GM23248 (cell line): ENCODE measurements at regions not wholly inside any gene's neighbourhood (a gene's known extent, or its start where the extent isn't known, plus 50 kb on each side); places are given as distances from the start of the nearest gene placed in this dataset.
"Not testable (repeated sequence)": the region's sequence is repeated elsewhere in the genome, so short reads cannot be mapped to it uniquely, and the experiment has no call there.

Source experiments
- DNase-seq: peaks from one replicate; pipeline ENCODE4 v3.0.0-alpha.2; 2015
- H2AFZ ChIP-seq: fragments of 200-600 bp; sonication (generic); 2 replicates; pipeline ENCODE4 v1.6.1; 2016; ENCODE audit warnings: antibody characterized with exemption
- H3F3A ChIP-seq: fragments of 200-600 bp; sonication (generic); 2 replicates; pipeline ENCODE4 v1.6.1; 2016; ENCODE audit warnings: mild to moderate bottlenecking, antibody characterized with exemption, mixed run types; ENCODE audit not compliant: insufficient read depth
- H3K27ac ChIP-seq: fragments of 200-600 bp; sonication (generic); 2 replicates; pipeline ENCODE4 v1.5.1; 2016; ENCODE audit warnings: mild to moderate bottlenecking
- H3K27me3 ChIP-seq: fragments of 200-600 bp; sonication (generic); replicated peaks from 2 replicates; pipeline ENCODE4 v1.6.1; 2016; ENCODE audit warnings: mild to moderate bottlenecking; ENCODE audit not compliant: insufficient read depth
- H3K36me3 ChIP-seq: fragments of 200-600 bp; sonication (generic); 2 replicates; pipeline ENCODE4 v1.6.1; 2016; ENCODE audit warnings: low read depth, mild to moderate bottlenecking
- H3K4me1 ChIP-seq: fragments of 200-600 bp; sonication (generic); 2 replicates; pipeline ENCODE4 v1.6.1; 2016; ENCODE audit warnings: mild to moderate bottlenecking; ENCODE audit not compliant: insufficient read depth
- H3K4me2 ChIP-seq: fragments of 200-600 bp; sonication (generic); one replicate; pipeline ENCODE4 v1.6.1; 2016; ENCODE audit warnings: mild to moderate bottlenecking; ENCODE audit not compliant: unreplicated experiment
- H3K4me3 ChIP-seq: fragments of 200-600 bp; sonication (generic); 2 replicates; pipeline ENCODE4 v1.5.1; 2016; ENCODE audit warnings: mild to moderate bottlenecking
- H3K79me2 ChIP-seq: fragments of 200-600 bp; sonication (generic); 2 replicates; pipeline ENCODE4 v1.6.1; 2016; ENCODE audit warnings: mild to moderate bottlenecking; ENCODE audit not compliant: insufficient read depth
- H3K9ac ChIP-seq: fragments of 200-600 bp; sonication (generic); 2 replicates; pipeline ENCODE4 v1.6.1; 2016; ENCODE audit warnings: mild to moderate bottlenecking
- H3K9me2 ChIP-seq: fragments of 200-600 bp; sonication (generic); 2 replicates; pipeline ENCODE4 v1.6.1; 2016; ENCODE audit warnings: mixed run types, mild to moderate bottlenecking, moderate library complexity; ENCODE audit not compliant: insufficient read depth
- H3K9me3 ChIP-seq: fragments of 200-600 bp; sonication (generic); one replicate; pipeline ENCODE4 v1.6.1; 2017; ENCODE audit warnings: low read depth
- H4K20me1 ChIP-seq: fragments of 200-600 bp; sonication (generic); 2 replicates; pipeline ENCODE4 v1.6.0; 2016; ENCODE audit not compliant: insufficient read depth
- EZH2 ChIP-seq: fragments of 200-600 bp; sonication (generic); IDR thresholded peaks from 2 replicates; pipeline ENCODE4 v1.6.1; 2018; ENCODE audit warnings: antibody characterized with exemption, mild to moderate bottlenecking; ENCODE audit not compliant: insufficient read depth, poor library complexity, severe bottlenecking
- EZH2phosphoT487 ChIP-seq: fragments of 200-600 bp; sonication (generic); IDR thresholded peaks from 2 replicates; pipeline ENCODE4 v1.6.1; 2018; ENCODE audit warnings: antibody characterized with exemption, moderate library complexity, mild to moderate bottlenecking, low read depth; ENCODE audit not compliant: insufficient read depth
- WGBS, 2 experiments: methylation state at CpG; one replicate each; pipeline ENCODE4 v1.1.6; 2015 to 2017; ENCODE audit warnings: low lambda C conversion rate in 2 of 2, low coverage in 1 of 2; ENCODE audit errors: missing lambda C conversion rate in 2 of 2; 5-methylcytosine and 5-hydroxymethylcytosine counted together
- in situ Hi-C: fragments of 300-500 bp; cut with MboI; formaldehyde crosslinking; loops from 2 replicates; pipeline ENCODE4 v1.15.0; 2020

DNA sequence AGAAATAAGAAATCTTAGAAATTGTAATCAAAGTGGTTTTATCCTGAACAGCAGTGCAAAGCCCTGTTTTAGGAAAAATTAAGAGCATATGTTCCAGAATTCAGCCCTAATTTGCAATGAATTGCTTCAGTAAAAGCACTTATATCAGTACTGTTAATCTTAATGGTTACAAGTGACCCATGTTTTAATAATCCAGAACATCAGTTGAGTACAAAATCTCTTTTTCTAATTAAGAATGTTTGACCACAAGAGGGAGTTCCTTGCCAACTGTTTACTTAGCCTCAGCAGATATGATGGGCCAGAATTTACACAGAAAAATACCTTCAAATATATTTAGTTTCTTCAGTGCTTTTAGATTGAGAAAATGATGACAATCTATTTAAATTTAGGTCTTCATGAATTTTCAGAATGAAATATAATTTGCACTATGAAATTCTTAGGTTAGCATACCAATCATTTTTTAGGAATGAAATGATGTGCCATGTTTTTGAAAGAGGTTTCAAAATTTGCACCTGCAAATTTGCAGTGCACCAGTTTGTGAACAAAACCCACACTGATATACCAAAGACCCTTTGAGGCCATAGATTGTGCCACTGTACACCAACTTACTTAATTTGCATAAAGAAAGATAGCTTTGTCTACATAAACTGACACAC is 926.3 kb upstream of the ARRDC3 start:
- H3K9ac ChIP-seq, result no peak overlapping the region
- peaks cover 18% of the 10 kb centered on the region for H3K4me1 ChIP-seq
- TF ChIP-seq EZH2 (no peak), EZH2phosphoT487 (no peak)
- peak; percentile 70 for DNase-seq
- no peaks in the 10 kb centered on the region for H3K27me3 ChIP-seq
- no peak overlapping the region for H3K27ac ChIP-seq
- no peaks in the 10 kb centered on the region for H3F3A ChIP-seq
- no peaks in the 10 kb centered on the region for H3K36me3 ChIP-seq
- H3K4me3 ChIP-seq, result no peak overlapping the region
- no peaks in the 10 kb centered on the region for H3K79me2 ChIP-seq
- H3K4me2 ChIP-seq, result no peak overlapping the region
- no peaks in the 10 kb centered on the region for H3K9me3 ChIP-seq
- H4K20me1 ChIP-seq, result no peaks in the 10 kb centered on the region
- H3K9me2 ChIP-seq, result no peaks in the 10 kb centered on the region
- H2AFZ ChIP-seq, result peak overlapping the region; percentile 5; the same call in 1 of the 2 replicates
- in situ Hi-C loops, result loop anchor here (25.0 kb wide), 1 partner anchor 1278 kb away; the partner anchor contains the start of genes NR2F1 and NR2F1-AS1

GRCh38 chr5:92308679-92309078 is 925.6 kb upstream of the ARRDC3 start:
- H3K4me3 ChIP-seq, result no peak overlapping the region
- no peaks in the 10 kb centered on the region for H3K9me3 ChIP-seq
- H3K79me2 ChIP-seq, result no peaks in the 10 kb centered on the region
- peaks cover 18% of the 10 kb centered on the region for H3K4me1 ChIP-seq
- H3K27ac ChIP-seq, result no peak overlapping the region
- H3K9ac ChIP-seq, result no peak overlapping the region
- H3K4me2 ChIP-seq, result no peak overlapping the region
- H3K27me3 ChIP-seq, result no peaks in the 10 kb centered on the region
- no peaks in the 10 kb centered on the region for H4K20me1 ChIP-seq
- in situ Hi-C loops, result loop anchor here (25.0 kb wide), 1 partner anchor 1279 kb away; the partner anchor contains the start of genes NR2F1 and NR2F1-AS1
- no peaks in the 10 kb centered on the region for H3K9me2 ChIP-seq
- H3K36me3 ChIP-seq, result no peaks in the 10 kb centered on the region
- no peak for DNase-seq
- H2AFZ ChIP-seq, result peak overlapping the region; percentile 5; the same call in 1 of the 2 replicates
- TF ChIP-seq EZH2 (no peak), EZH2phosphoT487 (no peak)
- H3F3A ChIP-seq, result no peaks in the 10 kb centered on the region

GRCh38 chr5:92302356-92302755 is 919.2 kb upstream of the ARRDC3 start:
- not testable (repeated sequence) for H3K27me3 ChIP-seq, H3K27ac ChIP-seq, H3K9me3 ChIP-seq, H3K9me2 ChIP-seq, H3K9ac ChIP-seq, H3K4me1 ChIP-seq, H3K4me3 ChIP-seq, H2AFZ ChIP-seq, H3K79me2 ChIP-seq, H4K20me1 ChIP-seq, H3K4me2 ChIP-seq, H3F3A ChIP-seq, H3K36me3 ChIP-seq, DNase-seq
- 81% methylated on average over 14 to 15 of the region's 15 CpGs for WGBS, 2 experiments
- in situ Hi-C loops, result loop anchor here (25.0 kb wide), 1 partner anchor 1285 kb away; the partner anchor contains the start of genes NR2F1 and NR2F1-AS1

- in situ Hi-C loops, result no loop called here
- Histone ChIP-seq H3F3A (no peaks in the 10 kb centered on the region), H3K4me3 (no peak overlapping the region), H3K4me2 (no peak overlapping the region), H3K27ac (no peak overlapping the region), H2AFZ (no peak overlapping the region), H3K9me3 (no peaks in the 10 kb centered on the region), H3K27me3 (no peaks in the 10 kb centered on the region), H4K20me1 (no peaks in the 10 kb centered on the region), H3K9me2 (no peaks in the 10 kb centered on the region), H3K36me3 (no peaks in the 10 kb centered on the region), H3K4me1 (no peaks in the 10 kb centered on the region), H3K79me2 (no peaks in the 10 kb centered on the region), H3K9ac (no peak overlapping the region)
- 45 to 50% methylated on average over 2 of the region's 2 CpGs for WGBS, 2 experiments
- DNase-seq, result no peak
- TF ChIP-seq EZH2, result no peak
These were observed 900.4 kb upstream of the ARRDC3 start for GRCh38 chr5:92283521-92283920.

DNA sequence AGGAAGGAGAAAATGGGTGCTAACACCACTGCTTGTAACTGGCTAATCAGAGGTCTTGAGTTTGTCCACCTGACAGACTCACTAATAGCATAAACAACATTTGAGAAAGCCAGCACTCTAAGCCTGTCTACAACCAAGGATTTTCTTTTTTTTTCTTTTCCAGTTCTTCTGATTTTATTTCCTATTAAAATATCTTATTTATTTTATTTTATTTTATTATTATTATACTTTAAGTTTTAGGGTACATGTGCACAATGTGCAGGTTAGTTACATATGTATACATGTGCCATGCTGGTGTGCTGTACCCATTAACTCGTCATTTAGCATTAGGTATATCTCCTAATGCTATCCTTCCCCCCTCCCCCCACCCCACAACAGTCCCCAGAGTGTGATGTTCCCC is 888.6 kb upstream of the ARRDC3 start:
- H3K79me2 ChIP-seq, H2AFZ ChIP-seq, H3K27me3 ChIP-seq, H3K4me1 ChIP-seq, H4K20me1 ChIP-seq, H3K9ac ChIP-seq, DNase-seq, H3K9me3 ChIP-seq, H3K36me3 ChIP-seq, in situ Hi-C loops, H3K27ac ChIP-seq, H3K4me3 ChIP-seq, H3K9me2 ChIP-seq, H3F3A ChIP-seq, H3K4me2 ChIP-seq: not testable (repeated sequence)
- 0% methylated on average over 1 of the region's 1 CpG; no CpG with 5 or more reads in 1 of the 2 experiments for WGBS, 2 experiments
